MM.1S (cell line): ENCODE measurements at regions not wholly inside any gene's neighbourhood (a gene's known extent, or its start where the extent isn't known, plus 50 kb on each side); places are given as distances from the start of the nearest gene placed in this dataset.

ENCODE experiments used
- DNase-seq: peaks from one replicate; pipeline ENCODE4 v3.0.0-alpha.2; 2015
- H2AFZ ChIP-seq: fragments of 300-600 bp; sonication (generic); 2 replicates; pipeline ENCODE4 v1.6.0; 2016; ENCODE audit warnings: antibody characterized with exemption, low read length
- H3F3A ChIP-seq: fragments of 300-600 bp; sonication (generic); 2 replicates; pipeline ENCODE4 v1.6.1; 2016; ENCODE audit warnings: mild to moderate bottlenecking, antibody characterized with exemption, low read length, moderate library complexity, mixed read lengths; ENCODE audit not compliant: insufficient read depth
- H3K27ac ChIP-seq: fragments of 300-600 bp; sonication (generic); 2 replicates; pipeline ENCODE4 v1.5.1; 2016; ENCODE audit warnings: mild to moderate bottlenecking, low read length
- H3K27me3 ChIP-seq: fragments of 300-600 bp; sonication (generic); replicated peaks from 2 replicates; pipeline ENCODE4 v1.6.0; 2016; ENCODE audit warnings: low read length; ENCODE audit not compliant: insufficient read depth
- H3K36me3 ChIP-seq: fragments of 300-600 bp; sonication (generic); replicated peaks from 2 replicates; pipeline ENCODE4 v1.6.1; 2016; ENCODE audit warnings: mild to moderate bottlenecking, low read length, mixed read lengths; ENCODE audit not compliant: insufficient read depth
- H3K4me1 ChIP-seq: fragments of 300-600 bp; sonication (generic); 2 replicates; pipeline ENCODE4 v1.6.1; 2016; ENCODE audit warnings: low read length, mixed read lengths
- H3K4me2 ChIP-seq: fragments of 300-600 bp; sonication (generic); 2 replicates; pipeline ENCODE4 v1.6.0; 2016; ENCODE audit warnings: low read depth, low read length
- H3K4me3 ChIP-seq: fragments of 300-600 bp; sonication (generic); 2 replicates; pipeline ENCODE4 v1.5.1; 2016; ENCODE audit warnings: low read length, mixed read lengths
- H3K79me2 ChIP-seq: fragments of 300-600 bp; sonication (generic); 2 replicates; pipeline ENCODE4 v1.6.1; 2016; ENCODE audit warnings: mixed run types, low read length, mixed read lengths
- H3K9ac ChIP-seq: fragments of 300-600 bp; sonication (generic); 2 replicates; pipeline ENCODE4 v1.6.1; 2016; ENCODE audit warnings: low read length, mixed read lengths
- H3K9me2 ChIP-seq: fragments of 300-600 bp; sonication (generic); replicated peaks from 2 replicates; pipeline ENCODE4 v1.6.1; 2016; ENCODE audit warnings: mild to moderate bottlenecking, low read length, mixed read lengths; ENCODE audit not compliant: insufficient read depth
- H3K9me3 ChIP-seq: fragments of 300-600 bp; sonication (generic); replicated peaks from 2 replicates; pipeline ENCODE4 v1.6.1; 2016; ENCODE audit warnings: mild to moderate bottlenecking, low read length, mixed read lengths; ENCODE audit not compliant: insufficient read depth
- H4K20me1 ChIP-seq: fragments of 300-600 bp; sonication (generic); 2 replicates; pipeline ENCODE4 v1.6.1; 2016; ENCODE audit warnings: mild to moderate bottlenecking, low read length, moderate library complexity, mixed read lengths; ENCODE audit not compliant: insufficient read depth
- EZH2 ChIP-seq: fragments of 300-600 bp; sonication (generic); optimal IDR thresholded peaks from 2 replicates; pipeline ENCODE3; 2017; ENCODE audit warnings: low read depth, mild to moderate bottlenecking, antibody characterized with exemption, low read length, mixed read lengths
- EZH2phosphoT487 ChIP-seq: fragments of 300-600 bp; sonication (generic); IDR thresholded peaks from 2 replicates; pipeline ENCODE4 v1.6.1; 2018; ENCODE audit warnings: antibody characterized with exemption, low read length
- TF ChIP-seq, protein P1 (sequence below): fragments of 300-600 bp; sonication (generic); IDR thresholded peaks from 2 replicates; pipeline ENCODE4 v1.5.1; 2016; ENCODE audit warnings: antibody characterized with exemption, low read length, mixed read lengths

DNA sequence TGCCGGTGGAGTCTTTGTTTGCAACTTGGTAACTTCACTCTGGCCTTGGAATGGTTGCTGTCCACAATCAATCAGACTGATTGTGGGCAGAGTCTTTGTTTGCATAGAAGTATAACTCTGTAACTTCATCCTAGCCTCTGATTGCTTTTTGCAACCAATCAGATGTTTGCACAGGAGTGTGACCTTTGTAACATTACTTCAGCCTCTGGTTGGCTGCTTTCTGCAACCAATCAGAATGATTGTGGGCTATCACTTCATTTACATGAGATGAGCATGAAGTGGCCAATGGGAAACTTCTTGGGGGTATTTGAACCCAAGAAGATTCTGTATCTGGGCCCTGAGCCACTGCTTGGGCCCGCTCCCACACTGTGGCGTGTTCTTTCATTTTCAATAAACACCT, 79.6 kb upstream of the CLDN5 start:
- H3K36me3 ChIP-seq = no peaks in the 10 kb centered on the region
- no peaks in the 10 kb centered on the region for H3K9me3 ChIP-seq
- no peak overlapping the region for H2AFZ ChIP-seq
- no peak overlapping the region for H3K4me3 ChIP-seq
- no peaks in the 10 kb centered on the region for H3K9me2 ChIP-seq
- H3K79me2 ChIP-seq = no peaks in the 10 kb centered on the region
- H4K20me1 ChIP-seq = no peaks in the 10 kb centered on the region
- 0 out of 2 replicates have a peak, but pooled peaks cover 4% of the 10 kb centered on the region for H3K27me3 ChIP-seq
- no peak overlapping the region for H3K9ac ChIP-seq
- H3F3A ChIP-seq = no peaks in the 10 kb centered on the region
- no peak overlapping the region for H3K27ac ChIP-seq
- H3K4me2 ChIP-seq = no peak overlapping the region
- no peak for DNase-seq
- no peak for TF ChIP-seq EZH2phosphoT487
- TF ChIP-seq EZH2 = no peak
- TF ChIP-seq, protein P1, sequence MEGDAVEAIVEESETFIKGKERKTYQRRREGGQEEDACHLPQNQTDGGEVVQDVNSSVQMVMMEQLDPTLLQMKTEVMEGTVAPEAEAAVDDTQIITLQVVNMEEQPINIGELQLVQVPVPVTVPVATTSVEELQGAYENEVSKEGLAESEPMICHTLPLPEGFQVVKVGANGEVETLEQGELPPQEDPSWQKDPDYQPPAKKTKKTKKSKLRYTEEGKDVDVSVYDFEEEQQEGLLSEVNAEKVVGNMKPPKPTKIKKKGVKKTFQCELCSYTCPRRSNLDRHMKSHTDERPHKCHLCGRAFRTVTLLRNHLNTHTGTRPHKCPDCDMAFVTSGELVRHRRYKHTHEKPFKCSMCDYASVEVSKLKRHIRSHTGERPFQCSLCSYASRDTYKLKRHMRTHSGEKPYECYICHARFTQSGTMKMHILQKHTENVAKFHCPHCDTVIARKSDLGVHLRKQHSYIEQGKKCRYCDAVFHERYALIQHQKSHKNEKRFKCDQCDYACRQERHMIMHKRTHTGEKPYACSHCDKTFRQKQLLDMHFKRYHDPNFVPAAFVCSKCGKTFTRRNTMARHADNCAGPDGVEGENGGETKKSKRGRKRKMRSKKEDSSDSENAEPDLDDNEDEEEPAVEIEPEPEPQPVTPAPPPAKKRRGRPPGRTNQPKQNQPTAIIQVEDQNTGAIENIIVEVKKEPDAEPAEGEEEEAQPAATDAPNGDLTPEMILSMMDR = no peak
- H3K4me1 ChIP-seq = no peaks in the 10 kb centered on the region; the same call in 1 of the 2 replicates

DNA sequence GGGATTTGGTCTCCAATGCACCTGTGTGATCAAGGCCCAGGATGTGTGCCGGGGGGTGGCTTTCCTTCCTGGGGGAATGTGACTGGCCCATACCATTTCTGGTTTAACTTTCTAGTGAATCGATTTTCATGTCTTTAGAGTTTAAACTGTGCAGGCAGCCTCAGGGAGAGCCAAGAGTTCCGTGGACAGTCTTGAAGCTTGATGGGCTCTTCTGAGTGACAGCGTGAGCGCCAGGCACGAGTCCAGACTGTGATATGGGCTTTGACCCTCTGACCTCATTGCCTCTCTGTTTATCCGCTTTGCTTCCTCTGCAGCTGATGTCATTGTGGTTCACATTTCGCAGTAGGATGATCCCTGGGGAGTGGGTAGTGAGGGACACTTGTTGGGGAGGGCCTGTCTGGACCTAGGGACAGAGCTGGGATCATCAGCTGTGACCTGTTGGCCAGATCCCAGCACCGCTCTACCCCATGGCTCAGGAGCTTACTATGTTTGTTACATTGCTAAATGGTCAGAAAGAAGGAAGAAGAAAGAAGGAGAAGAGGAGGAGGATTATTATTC, 80.6 kb upstream of the CLDN5 start:
- H3K27ac ChIP-seq = no peak overlapping the region
- 0 out of 2 replicates have a peak, but pooled peaks cover 4% of the 10 kb centered on the region for H3K27me3 ChIP-seq
- TF ChIP-seq, protein P1 = no peak
- TF ChIP-seq EZH2phosphoT487 (no peak), EZH2 (no peak)

DNA sequence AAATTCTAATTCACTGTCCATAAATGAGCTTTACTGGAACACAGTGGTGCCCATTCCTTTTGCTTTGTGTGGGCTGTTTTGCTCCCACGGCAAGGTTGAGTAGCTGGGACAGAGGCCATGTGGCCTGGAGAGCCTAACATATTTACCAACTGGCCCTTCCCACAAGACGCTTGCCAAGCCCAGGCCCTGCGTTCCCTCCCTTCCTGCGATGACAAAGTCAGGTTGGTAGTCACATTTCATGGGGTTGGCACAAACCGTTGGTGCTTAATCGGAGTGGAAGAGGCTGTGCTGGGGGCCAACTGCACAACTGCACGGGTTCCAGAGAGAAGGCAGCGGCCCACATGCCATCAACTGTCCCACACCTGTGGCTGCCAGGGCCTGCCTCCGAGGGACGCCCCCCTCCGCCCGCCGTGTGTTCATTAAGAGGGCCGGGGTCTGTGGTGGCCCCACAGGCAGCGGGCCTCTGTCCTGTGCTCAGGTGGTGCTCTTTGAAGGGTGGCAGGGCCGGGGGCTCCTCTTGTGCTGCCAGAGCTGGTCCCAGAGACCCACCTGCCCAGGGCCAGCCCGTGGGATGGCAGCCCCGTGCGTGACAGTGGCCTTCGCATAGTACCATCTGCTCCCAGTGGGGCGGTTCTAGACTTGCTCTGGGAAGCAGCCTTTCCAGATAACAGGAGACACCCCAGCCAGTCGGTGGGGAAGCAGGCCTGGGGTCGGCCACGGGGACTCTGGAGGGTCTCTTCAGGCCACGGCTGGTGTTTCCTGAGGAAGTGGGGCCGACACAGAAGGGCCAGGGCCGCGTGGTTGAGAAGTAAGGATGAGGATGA, 81.5 kb upstream of the CLDN5 start:
- no peaks in the 10 kb centered on the region; the same call in 1 of the 2 replicates for H3K4me1 ChIP-seq
- H2AFZ ChIP-seq = no peak overlapping the region
- no peak overlapping the region for H3K4me3 ChIP-seq
- 0 out of 2 replicates have a peak, but pooled peaks cover 4% of the 10 kb centered on the region for H3K27me3 ChIP-seq
- no peaks in the 10 kb centered on the region for H3K9me2 ChIP-seq
- no peaks in the 10 kb centered on the region for H3F3A ChIP-seq
- DNase-seq = no peak
- no peak overlapping the region for H3K27ac ChIP-seq
- no peaks in the 10 kb centered on the region for H3K79me2 ChIP-seq
- H3K9me3 ChIP-seq = no peaks in the 10 kb centered on the region
- TF ChIP-seq, protein P1 = no peak
- TF ChIP-seq EZH2phosphoT487 (no peak), EZH2 (no peak)
- H3K36me3 ChIP-seq = no peaks in the 10 kb centered on the region
- no peak overlapping the region for H3K4me2 ChIP-seq
- no peak overlapping the region for H3K9ac ChIP-seq
- H4K20me1 ChIP-seq = no peaks in the 10 kb centered on the region

More for the DNA sequence above, 80.6 kb upstream of the CLDN5 start:
- no peaks in the 10 kb centered on the region for H3K9me3 ChIP-seq
- no peaks in the 10 kb centered on the region for H3K79me2 ChIP-seq
- no peak overlapping the region for H3K9ac ChIP-seq
- no peaks in the 10 kb centered on the region; the same call in 1 of the 2 replicates for H3K4me1 ChIP-seq
- no peak overlapping the region for H2AFZ ChIP-seq
- H3K4me3 ChIP-seq = no peak overlapping the region
- DNase-seq = no peak
- H3K36me3 ChIP-seq = no peaks in the 10 kb centered on the region
- no peaks in the 10 kb centered on the region for H3F3A ChIP-seq
- no peaks in the 10 kb centered on the region for H3K9me2 ChIP-seq
- H3K4me2 ChIP-seq = no peak overlapping the region
- H4K20me1 ChIP-seq = no peaks in the 10 kb centered on the region
